ENCODE measurements at regions not wholly inside any gene's neighbourhood (a gene's known extent, or its start where the extent isn't known, plus 50 kb on each side); places are given as distances from the start of the nearest gene placed in this dataset.

- Histone ChIP-seq H4K20me1 (ENCODE audit: control insufficient read depth, insufficient read depth) (no peaks in the 10 kb centered on the region), H3K36me3 (ENCODE audit: control insufficient read depth in 2 of 2, insufficient read depth in 2 of 2, low read length in 1 of 2) (no peaks in the 10 kb centered on the region), H3K4me1 (ENCODE audit: control insufficient read depth, insufficient read depth, low read length) (no peaks in the 10 kb centered on the region), H3K9me3 (replicated peaks; ENCODE audit: control insufficient read depth, insufficient read depth, low read length) (no peaks in the 10 kb centered on the region), H3K27ac (ENCODE audit: control insufficient read depth, insufficient read depth) (no peak overlapping the region), H3K9ac (ENCODE audit: control insufficient read depth, insufficient read depth, low read length) (no peak overlapping the region), H3K4me3 (no peak overlapping the region), H3K4me2 (ENCODE audit: control insufficient read depth, insufficient read depth) (no peak overlapping the region), H3K27me3 (replicated peaks in 1 of 2; ENCODE audit: control insufficient read depth in 2 of 2, insufficient read depth in 2 of 2, low read length in 1 of 2) (no peaks in the 10 kb centered on the region), H3K79me2 (ENCODE audit: control insufficient read depth, insufficient read depth, low read length) (no peaks in the 10 kb centered on the region), H2AFZ (ENCODE audit: control insufficient read depth, low read depth, low read length) (no peak overlapping the region)
- 13% methylated on average over 3 of the region's 3 CpGs for WGBS (ENCODE audit: insufficient coverage, insufficient replicate concordance, low lambda C conversion rate, missing lambda C conversion rate)
- CTCF ChIA-PET, result no interaction called here
- in situ Hi-C loops (cut with MboI) (no loop called here), intact Hi-C loops (cut with micrococcal nuclease; ENCODE audit: unreplicated experiment) (no loop called here)
- FAIRE-seq (no peak), DNase-seq (ENCODE audit: low read depth, low spot score) (no peak), ATAC-seq (no peak)
- RAD21 ChIA-PET (ENCODE audit: unreplicated experiment), result no interaction called here
- POLR2A ChIA-PET, result no interaction called here
- TF ChIP-seq SIX5 (IDR thresholded peaks at IDR 0.05; ENCODE audit: low read depth, low read length, severe bottlenecking) (no peak), STAT1 (conservative IDR thresholded peaks at IDR 0.05) (no peak), TCF3 (IDR thresholded peaks at IDR 0.05; ENCODE audit: borderline replicate concordance, insufficient read depth, low read depth, low read length) (no peak), BCL3 (IDR thresholded peaks at IDR 0.05; ENCODE audit: borderline replicate concordance, insufficient read depth, low read depth, low read length, poor library complexity, severe bottlenecking) (no peak), NRF1 (conservative IDR thresholded peaks at IDR 0.05; ENCODE audit: low read depth, low read length) (no peak), CEBPB (IDR thresholded peaks at IDR 0.05; ENCODE audit: borderline replicate concordance in 1 of 2, low read depth in 2 of 2, low read length in 2 of 2) (no peak), MEF2B (IDR thresholded peaks at IDR 0.05; ENCODE audit: partially characterized antibody, poor library complexity, severe bottlenecking) (no peak), IKZF1 (conservative IDR thresholded peaks at IDR 0.05) (no peak), YBX1 (IDR thresholded peaks at IDR 0.05) (no peak), HCFC1 (IDR thresholded peaks at IDR 0.05; ENCODE audit: low read length) (no peak), SRF (IDR thresholded peaks at IDR 0.05; ENCODE audit: low read depth in 2 of 2, low read length in 2 of 2) (no peak), BCL11A (IDR thresholded peaks at IDR 0.05; ENCODE audit: low read depth, low read length) (no peak)
- SMC1A ChIA-PET (ENCODE audit: uncharacterized antibody, unreplicated experiment), result no interaction called here
- BruUV-seq (replicated peaks), result no TSS peak
These were observed 111.6 kb upstream of the NPAS2 start for GRCh38 chr2:100708333-100708732.

Data from GM12878 (cell line).